ENCODE measurements at regions not wholly inside any gene's neighbourhood (a gene's known extent, or its start where the extent isn't known, plus 50 kb on each side); places are given as distances from the start of the nearest gene placed in this dataset.

DNA sequence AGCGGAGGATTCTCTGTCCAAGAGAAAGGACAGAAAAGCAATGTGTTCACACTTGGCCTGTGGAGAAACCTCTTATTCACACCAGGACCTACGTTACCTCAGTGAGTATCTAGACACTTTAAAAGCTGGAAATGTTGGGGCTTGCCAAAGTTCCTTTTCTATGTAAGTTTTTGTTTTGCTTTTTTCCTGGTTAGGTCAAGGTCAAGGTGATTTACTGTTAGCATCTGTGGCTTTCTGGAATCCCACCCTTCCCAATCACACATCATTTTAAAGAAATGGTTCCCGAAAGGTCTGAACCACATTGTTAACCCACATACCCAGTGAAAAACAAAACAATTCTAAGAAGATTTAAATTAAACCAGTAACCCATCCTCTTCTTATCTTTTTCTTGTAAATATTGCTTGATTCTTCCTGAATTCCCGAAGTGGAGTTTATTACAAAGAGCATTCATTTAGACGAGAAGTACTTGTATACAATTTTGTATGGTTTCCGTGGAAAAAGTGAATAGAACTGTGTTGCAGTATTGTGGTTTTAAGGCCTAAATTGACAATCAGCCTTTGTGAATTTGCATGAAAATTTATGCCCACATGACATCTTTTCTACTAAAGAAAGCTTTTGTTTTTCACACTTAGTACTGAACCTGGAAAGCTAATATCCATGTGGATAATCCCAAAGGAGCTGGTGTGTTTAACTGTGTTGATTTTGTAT lies 827.0 kb upstream of the IGFBP3 start:
- DNase-seq (ENCODE audit: low spot score in 2 of 2) (no peak), FAIRE-seq (no peak)

GRCh38 chr7:46746695-46747687 lies 825.9 kb upstream of the IGFBP3 start:
- no peak for FAIRE-seq

DNA sequence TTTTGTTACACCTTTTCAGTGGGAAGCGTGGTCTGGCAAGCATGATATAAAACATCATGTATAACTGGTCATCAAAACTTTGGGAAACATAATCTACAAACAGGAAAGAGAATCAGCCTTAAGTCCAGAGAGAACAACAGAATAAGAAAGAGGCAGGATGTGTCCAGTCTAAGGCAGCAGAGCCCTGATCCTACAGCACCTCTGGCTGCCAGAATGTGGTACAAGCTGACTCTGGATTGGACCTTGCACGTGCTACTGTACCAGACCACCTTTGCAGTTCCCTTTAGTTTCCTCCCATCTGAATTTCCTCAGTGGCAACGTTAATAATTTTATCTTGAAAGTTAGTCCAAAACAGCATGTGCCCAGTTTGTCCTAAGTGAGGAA lies 824.6 kb upstream of the IGFBP3 start:
- FAIRE-seq = no peak
- DNase-seq (ENCODE audit: low spot score in 2 of 2) = no peak

More at GRCh38 chr7:46746695-46747687, 825.9 kb upstream of the IGFBP3 start:
- DNase-seq (ENCODE audit: low spot score in 2 of 2) = no peak

- no peak for DNase-seq (ENCODE audit: low spot score in 2 of 2)
- no peak for FAIRE-seq
Measured at GRCh38 chr7:46744957-46745706, 824.1 kb upstream of the IGFBP3 start.

DNA sequence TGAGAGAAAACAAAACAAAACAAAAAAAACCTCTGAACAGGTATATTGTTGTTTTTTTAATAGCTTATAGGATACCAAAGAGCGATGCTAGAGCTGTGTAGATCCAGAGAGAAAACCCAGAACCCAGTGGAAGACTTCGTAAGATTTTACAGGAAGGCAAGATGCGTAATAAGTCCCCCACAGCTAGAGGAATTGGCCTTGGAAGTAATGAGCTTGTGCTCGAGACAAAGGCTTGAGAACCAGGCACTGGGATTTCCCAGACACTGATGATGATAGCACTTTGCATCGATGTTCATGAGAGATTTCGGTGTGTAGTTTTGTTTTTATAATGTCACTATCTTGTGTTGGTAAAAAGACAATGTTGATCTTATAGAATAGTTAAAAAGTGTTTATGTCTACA lies 821.5 kb upstream of the IGFBP3 start:
- DNase-seq (ENCODE audit: low spot score in 2 of 2) = no peak

DNA sequence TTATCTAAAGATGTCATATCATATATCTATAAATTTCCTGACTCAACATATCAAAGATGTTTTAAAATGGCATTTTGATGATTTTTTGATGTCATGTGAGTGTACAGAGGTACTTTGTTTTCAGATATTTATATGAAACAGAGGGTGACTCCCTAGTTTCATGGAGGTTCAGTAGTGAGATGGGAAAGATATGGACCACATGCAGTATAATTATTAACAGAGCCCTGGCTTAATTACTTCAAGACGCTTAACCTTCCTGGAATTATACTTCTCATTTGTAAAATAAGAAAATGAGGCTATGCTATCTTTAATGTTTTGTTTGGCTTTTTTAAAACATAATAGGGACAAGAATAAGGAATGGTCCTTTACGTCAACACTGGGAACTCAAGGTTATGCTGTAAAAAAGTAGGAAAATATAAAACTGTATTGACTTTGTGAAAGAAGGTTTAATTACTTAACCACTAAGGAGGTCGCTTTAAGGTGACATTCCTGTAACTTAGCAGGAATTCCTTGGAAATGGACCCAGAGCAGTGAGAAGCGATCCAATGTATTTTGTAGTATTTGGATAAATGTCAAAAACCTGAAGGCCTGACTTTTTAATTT lies 821.0 kb upstream of the IGFBP3 start:
- no peak for DNase-seq (ENCODE audit: low spot score in 2 of 2)
- no peak for FAIRE-seq

More for the DNA sequence above, 821.5 kb upstream of the IGFBP3 start:
- no peak for FAIRE-seq

DNA sequence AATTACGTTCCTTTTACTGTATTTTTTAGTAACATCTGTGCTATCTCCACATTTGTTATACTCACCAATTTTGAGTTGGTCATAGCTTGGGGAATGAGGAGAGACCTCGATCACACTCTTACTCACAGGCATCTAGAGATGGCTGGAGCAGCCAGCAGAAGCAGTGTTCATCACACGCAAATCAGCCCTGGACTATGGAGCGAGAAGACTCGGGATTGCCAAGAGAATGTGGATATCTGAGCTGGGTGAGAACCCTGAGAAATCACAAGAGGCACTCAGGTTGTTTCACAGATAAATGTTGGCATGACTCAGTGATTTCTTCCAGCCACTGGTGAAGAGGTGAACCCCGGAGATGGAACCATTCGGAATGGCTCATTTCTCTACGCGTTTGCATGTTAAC lies 820.1 kb upstream of the IGFBP3 start:
- DNase-seq (ENCODE audit: low spot score in 2 of 2) (no peak), FAIRE-seq (no peak)

DNA sequence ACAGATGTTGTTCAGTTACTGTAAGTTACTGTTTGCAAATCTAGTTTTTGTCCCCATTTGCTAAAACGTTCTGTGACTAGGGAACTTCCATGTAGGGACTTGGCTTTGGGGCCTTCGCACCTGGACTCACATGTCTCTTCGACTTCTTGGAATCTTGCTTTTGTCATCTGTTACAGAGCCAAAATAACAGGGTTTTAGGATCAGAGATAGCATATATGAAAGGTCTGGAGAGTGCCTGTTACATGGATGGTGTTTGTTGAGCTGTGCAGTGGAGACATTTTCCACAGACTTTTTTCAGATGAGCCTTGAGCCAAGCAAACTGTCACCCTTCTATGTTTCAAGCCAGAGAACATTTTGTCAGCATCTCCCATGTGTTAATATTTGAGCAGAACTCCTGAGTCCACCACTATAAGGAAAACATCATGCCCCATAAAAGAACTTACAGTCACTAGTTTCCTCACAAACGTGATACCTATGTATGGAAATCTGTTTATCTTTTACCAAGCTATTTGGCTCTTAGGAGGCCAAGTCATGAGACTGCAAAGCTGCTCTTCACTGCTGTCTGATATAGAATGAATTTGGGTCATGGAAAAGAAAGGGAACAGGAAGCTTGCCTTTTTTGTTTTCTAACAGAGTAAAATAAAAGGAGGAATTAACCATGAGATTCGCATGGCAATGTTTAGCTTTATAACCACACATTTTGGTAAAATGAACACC lies 818.6 kb upstream of the IGFBP3 start:
- DNase-seq (ENCODE audit: low spot score in 2 of 2) (no peak), FAIRE-seq (no peak)

DNA sequence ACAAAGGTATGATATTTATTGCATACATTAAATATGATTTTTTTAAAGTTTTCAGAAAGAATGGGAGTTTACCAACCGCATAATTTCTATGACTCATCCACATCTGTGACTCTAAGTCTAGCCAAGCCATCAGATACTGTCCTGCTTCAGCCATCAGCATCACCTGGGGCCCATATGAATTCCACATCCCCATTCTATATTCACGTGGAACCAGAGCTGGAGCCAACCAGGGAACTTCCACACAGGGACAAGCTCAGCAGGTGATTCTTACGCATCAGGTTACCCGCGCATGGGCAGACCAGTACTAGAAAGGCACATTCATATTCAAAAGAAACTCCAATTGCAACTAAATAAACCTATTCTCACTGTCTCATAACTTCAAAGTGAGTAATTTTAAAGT lies 817.7 kb upstream of the IGFBP3 start:
- no peak for FAIRE-seq
- no peak for DNase-seq (ENCODE audit: low spot score in 2 of 2)

- FAIRE-seq = no peak
- DNase-seq (ENCODE audit: low spot score in 2 of 2) = no peak
Measured at GRCh38 chr7:46738165-46738564, 817.1 kb upstream of the IGFBP3 start.

GRCh38 chr7:46725838-46726237 lies 804.8 kb upstream of the IGFBP3 start:
- DNase-seq (ENCODE audit: low spot score in 2 of 2) (no peak), FAIRE-seq (no peak)

- no peak for FAIRE-seq
- DNase-seq (ENCODE audit: low spot score in 2 of 2) = no peak
Measured at GRCh38 chr7:46725136-46725535, 804.1 kb upstream of the IGFBP3 start.

GRCh38 chr7:46723742-46724141 lies 802.7 kb upstream of the IGFBP3 start:
- no peak for DNase-seq (ENCODE audit: low spot score in 2 of 2)
- no peak for FAIRE-seq

- DNase-seq (ENCODE audit: low spot score in 2 of 2) = no peak
- no peak for FAIRE-seq
Measured at GRCh38 chr7:46723003-46723402, 801.9 kb upstream of the IGFBP3 start.

DNA sequence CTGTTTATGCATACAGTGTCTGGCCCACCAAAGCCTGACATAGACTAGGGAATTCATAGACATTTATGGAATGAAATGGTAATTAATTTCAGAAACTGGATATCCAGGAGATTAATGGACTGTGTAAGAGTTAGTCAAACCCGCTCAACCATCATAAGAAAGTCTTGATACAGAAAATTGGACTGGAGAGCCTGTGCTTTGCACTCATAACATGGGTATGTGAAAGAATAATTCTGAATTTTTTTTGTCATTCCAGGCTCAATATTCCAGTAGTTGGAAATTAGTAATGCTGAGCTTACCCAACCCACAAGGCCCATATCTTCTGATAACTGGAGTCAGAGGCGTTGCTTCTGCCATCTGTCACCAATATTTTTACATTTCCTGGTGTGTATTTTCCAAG lies 799.7 kb upstream of the IGFBP3 start:
- DNase-seq (ENCODE audit: low spot score in 2 of 2) (no peak), FAIRE-seq (no peak)

DNA sequence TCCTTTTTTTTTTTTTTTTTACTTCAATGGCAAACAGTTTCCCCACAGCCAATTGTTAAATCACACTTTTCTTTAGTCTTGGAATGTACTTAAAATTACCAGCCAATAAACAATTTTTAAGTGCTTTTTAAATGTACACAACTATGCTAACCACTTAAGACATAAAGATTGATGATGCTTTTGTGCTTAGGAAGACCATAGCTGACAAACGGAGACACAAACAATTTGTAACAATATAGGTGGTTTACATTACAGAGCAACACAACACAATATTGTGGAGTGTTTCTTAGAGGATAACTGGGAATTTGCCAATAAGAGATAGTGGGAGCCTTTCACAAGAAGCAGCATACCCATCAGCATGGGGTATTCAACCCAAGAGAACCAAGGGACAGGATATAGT lies 798.5 kb upstream of the IGFBP3 start:
- DNase-seq (ENCODE audit: low spot score in 2 of 2) (no peak), FAIRE-seq (no peak)

- no peak for FAIRE-seq
- no peak for DNase-seq (ENCODE audit: low spot score in 2 of 2)
Measured at GRCh38 chr7:46716926-46717325, 795.9 kb upstream of the IGFBP3 start.

- no peak for FAIRE-seq
- DNase-seq (ENCODE audit: low spot score in 2 of 2) = no peak
Measured at GRCh38 chr7:46715579-46715978, 794.5 kb upstream of the IGFBP3 start.

DNA sequence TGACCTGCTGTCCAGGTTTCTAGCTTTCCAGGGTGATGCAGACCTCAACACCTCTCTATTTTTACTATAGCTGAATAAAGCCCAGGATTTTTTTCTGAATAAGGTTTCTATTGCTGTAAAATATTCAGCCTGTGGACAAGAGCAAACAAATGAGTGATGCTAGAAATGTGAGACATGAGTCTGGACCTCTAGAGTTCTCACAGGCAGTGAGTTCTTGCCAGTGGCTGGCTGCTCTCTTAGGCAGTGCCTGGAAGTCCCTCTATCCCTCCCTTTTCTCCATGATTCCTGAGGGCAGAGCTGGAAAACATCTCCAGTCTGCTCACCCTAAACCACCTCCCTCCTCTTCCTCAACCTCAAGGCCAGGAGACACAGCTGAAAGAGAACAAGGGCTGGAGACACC lies 793.8 kb upstream of the IGFBP3 start:
- no peak for DNase-seq (ENCODE audit: low spot score in 2 of 2)
- FAIRE-seq = no peak

Data from frontal cortex (tissue), 3 donors.